GM19468 (cell line): ENCODE measurements at regions not wholly inside any gene's neighbourhood (a gene's known extent, or its start where the extent isn't known, plus 50 kb on each side); places are given as distances from the start of the nearest gene placed in this dataset.

Source experiments
- ATAC-seq: cut with Tn5 transposase; IDR thresholded peaks from one replicate; pipeline ENCODE4 v1.9.1; 2021; ENCODE audit warnings: mild to moderate bottlenecking, moderate library complexity, moderate number of reproducible peaks; ENCODE audit not compliant: unreplicated experiment; ENCODE audit errors: extremely low read depth

DNA sequence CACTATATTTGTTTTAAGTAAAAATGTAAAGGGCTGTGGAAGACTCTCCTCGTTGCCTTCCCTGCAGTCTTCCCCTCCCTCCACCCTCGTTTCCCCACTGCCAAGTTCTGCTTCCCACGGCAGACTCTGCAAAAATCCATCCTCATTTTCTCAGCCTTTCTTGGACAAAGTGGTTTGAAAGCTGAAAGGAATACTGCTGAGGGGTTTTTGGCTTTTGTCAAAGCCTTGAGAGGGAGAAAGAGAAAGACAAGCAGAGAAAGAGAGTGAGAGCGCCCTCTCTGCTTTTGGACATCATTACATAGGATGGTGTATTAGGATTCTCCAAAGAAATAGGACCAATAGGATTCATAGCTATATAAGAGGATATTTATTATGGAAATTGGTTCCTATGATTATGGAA lies 455.9 kb upstream of the SOX11 start:
- no peak for ATAC-seq

DNA sequence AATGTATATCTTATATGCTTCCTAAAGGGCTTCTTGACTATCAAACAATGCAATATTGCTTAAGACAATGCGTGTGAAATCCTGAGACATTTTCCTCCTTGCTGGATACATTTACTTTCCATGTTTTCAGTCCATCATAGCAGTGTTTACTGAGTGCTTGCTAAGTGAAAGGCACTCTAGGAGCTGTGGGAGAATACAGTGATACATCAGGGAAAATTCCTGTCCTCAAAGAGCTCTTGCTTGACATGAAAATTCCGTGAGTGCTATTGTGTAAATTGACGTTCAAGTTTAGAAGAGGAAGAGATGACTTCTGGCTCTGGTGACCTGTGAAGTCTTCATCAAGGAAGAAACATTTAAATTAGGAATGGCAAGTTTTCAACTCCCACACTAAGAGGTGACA lies 449.4 kb upstream of the SOX11 start:
- no peak for ATAC-seq

DNA sequence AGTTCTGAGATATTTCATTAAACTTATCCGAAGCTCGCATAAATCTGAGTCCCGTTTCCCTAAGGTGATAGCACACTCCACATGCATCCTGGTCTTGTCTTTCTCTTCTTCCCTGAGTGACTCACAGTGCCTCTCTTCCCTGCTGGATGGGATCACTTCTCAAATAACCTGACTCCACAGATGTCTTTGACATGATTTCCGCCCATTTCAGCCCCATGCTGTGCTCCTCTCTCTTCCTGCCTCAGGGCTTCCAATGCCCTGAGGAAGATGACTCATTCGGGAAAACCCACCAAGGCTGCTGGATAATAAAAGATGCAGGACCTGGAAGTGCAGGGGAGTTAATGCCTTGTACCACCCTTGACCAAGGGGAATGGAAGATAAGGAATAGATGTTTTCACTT lies 441.7 kb upstream of the SOX11 start:
- no peak for ATAC-seq

DNA sequence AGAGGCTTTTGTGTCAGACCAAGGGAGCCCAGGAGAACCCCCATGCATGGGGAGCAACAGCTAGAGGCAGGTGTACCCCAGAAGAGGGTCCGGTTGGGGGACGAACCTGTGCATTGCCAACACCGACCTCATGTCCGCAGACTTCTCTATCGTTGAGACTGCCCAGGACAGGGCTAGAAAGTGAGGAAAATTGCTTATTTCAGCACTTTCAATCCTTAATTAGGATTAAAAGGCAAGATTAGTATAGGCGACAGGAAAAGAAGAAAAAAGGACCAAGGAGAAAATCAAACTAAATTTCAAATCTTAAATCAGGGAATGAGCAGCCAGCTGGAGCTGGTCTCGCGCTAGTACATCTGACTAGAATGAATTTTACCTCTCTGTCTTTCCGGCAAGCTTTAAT lies 438.9 kb upstream of the SOX11 start:
- ATAC-seq: no peak

DNA sequence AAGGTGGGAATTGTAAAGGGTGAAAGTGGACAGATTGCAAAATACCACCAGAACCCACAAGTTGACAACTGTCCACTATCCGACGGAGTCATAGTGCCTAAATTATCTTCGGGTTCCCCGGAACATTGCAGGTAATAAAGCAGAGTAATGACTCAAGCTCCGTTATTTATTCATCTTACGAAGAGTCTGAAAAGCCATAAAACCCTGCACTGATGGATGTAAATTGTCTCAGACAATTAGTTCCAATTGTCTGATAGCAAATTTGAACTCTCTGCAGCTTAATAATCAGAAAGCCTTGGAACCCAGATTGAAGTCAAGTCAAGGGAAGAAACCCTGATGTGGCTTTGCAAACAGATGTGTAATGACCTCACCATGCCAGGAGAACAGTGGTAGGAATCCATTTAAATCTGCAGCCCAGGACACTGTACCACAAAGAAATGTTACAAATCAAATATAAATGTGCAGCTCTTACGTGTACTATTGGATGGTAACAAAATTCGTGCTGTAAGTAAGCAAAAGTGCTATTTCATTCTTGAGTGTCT lies 437.3 kb upstream of the SOX11 start:
- ATAC-seq: no peak

DNA sequence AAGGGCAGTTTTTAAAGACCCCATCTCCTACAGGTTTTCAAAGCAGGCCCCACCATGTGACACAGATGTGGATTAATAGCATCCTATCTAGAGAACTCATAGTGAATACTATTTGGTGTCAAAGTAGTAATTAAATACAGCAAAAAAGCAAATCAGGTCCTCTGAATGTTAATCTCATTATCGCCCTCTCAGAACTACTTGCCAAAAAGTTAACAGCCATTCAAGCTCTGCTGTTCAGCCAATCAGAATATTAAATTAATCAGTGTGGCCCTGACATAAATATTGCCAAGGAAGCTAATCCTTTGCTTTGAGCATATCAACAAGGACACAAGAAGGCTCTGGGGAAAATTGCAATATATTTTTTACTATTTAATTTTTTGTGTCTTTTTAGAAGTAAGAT lies 428.9 kb upstream of the SOX11 start:
- no peak for ATAC-seq

DNA sequence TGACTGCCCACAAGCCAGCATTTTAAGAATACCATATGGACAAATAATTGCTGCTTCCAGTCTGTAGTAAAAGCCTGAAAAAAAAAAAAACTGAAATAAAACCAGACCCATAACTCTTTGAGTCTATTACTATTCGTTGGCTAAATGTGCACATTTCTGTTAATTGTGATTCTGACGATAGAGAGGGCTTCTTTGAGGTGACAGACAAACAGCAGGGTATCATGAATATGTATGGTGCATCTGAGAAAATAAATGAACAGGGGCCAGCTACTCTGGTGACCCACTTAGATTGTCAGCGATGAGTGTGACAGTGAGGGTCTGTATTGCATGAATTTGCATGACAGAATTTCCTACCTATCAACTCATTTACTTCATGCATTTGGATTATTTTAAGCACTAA lies 427.8 kb upstream of the SOX11 start:
- ATAC-seq: no peak

DNA sequence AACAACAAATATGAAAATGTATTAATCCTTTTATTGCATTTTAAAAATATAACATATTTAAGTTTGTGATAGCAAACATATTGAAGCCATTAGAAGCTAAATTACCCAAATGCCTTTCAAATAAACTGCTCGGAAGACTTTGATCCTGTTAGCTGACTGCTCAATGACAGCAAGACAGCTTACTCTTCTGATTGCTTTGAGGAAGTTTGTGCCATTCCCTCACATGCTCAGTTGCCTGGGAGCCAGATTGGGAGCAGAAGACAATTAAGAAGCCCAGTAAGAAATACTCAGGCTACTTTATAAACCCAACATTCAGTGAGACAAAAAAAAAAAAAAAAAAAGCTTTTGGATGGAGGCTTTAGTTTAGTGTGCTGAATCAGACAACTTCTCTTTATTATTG lies 407.1 kb upstream of the SOX11 start:
- no peak for ATAC-seq

DNA sequence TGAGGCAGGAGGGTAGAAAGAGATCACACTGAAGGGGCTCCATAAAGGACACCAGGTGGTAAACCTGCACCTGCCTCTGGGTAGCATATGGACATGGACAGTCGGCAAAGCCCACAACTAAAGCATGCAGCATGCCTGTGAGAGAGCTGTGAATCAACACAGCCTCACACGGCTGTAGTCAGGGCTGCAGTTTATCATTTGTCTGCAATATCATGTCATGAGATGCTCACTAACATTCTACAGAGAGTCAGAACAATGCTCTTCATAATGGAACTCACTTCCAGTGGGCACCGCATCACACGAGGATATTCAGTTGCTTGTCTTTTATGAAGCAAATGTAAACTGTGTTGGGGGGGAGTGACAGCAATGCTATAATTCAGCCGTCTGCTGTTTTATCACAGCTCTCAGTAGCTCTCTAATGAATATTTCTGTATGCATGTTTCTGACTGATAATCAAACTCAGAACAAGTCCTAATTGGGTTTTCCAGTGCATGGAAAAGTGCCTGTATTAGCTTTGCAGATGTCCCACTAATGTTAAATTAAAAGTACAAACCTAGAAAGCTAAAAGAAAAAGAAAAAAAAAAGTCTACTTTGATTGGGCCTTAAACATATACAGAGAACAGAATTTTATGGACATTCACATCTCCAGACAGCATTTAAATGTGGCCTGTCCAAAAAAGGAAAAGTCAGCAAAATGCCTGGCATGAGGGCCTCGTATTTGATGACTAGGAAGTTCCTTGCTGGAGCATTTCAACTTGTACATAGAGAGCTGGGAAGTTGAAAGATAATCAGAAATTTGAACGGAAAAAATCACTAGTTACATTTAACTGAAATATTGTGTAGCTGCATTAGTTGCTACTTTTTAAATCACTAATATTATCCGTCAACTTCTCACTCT lies 406.1 kb upstream of the SOX11 start:
- no peak for ATAC-seq

DNA sequence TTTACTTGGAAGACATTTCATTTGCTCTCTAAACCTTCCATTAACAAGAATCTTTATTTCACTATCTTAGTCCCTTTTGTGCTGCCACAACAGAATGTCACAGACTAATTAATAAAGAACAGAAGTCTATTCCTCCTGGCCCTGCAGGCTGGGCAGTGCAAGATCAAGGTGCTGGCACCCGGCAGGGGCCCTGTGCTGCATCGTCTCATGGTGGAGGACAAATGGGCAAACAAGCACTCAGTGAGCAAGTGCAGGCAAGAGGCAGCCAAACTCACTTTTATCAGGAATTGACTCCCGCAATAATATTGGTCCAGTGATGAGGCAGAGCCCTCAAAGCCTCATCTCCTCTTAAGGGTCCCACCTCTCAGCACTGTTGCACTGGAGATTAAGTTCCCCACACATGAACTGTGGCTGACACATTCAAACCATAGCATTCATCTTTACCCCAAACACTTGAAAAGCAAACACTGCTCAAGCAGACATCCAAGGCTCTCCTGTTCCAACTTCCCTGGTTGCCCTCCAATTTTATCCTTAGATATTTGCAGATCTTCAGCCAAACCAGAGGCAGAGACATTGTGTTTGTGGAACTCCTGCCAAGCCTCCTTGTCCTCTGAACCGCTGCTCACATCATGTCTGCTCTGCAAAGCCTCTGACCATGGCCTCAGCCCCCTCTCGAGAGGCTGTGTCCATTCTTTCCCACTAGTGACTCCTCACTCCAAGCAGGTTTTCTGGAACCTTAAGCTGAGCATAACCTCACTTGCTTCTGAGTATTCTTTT lies 404.4 kb upstream of the SOX11 start:
- no peak for ATAC-seq

DNA sequence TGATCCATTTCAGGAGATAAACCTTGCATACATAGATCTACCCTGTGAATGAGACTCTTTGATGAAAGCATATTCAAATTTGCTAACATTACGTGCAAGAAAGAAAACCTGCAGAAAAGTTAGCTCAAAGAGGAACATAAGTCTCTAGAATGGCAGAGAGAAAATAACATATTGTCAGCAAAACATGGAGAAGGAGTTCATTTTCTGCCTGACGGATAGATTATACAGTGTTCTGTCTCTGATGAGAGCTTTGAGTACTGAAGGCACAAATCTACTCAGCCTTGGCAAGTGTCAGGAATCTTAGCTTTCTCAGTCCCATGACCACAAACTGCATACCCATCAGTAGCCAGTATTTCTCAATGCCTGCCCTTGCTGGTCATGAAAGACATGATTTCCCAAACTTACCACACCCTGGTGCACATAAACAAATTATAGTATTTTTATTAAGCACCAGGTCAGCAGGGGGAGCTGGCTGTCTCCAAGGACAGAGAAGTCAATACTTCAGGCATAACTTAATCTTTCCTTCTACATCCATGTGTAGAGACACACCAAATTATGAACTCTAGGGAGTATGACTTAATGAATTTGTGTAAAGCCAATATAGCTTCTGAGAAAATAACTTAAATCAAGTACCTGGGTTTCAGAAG lies 401.2 kb upstream of the SOX11 start:
- no peak for ATAC-seq

DNA sequence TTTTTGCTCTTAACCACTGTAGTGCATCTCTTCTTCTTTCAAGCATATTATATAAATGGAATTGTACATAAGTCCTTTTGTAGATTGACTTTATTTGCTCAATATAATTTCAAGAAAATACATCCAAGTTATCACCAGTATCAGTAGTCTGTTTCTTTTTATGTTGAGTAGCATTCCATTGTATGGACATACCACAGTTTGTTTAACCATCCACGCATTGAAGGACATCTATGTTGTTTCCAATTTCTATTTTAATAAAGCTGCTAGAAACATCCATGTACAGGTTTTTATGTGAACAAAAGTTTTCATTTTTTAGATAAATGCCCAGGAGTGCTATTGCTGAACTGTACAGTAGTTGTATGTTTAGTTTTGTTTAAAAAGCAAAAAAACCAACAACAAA lies 387.5 kb upstream of the SOX11 start:
- ATAC-seq: no peak

DNA sequence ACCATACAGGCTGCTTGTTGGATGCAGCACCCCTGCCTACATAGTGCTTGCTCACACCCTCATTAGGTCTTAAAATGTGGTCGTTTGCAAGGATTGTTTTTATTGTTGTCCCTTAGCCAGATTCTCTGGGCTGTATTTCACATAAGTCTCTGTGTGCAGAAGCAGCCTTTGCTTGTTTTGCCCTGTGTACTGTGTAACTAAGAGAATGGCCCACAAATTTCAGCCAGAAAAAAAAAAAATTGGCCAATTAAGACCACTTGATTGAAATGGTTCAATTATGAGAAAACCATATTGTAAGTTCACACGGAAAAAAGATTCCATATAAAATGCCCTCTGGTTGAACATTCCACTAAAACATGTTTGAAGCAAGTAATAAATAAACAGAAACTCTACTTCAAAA lies 377.1 kb upstream of the SOX11 start:
- no peak for ATAC-seq

DNA sequence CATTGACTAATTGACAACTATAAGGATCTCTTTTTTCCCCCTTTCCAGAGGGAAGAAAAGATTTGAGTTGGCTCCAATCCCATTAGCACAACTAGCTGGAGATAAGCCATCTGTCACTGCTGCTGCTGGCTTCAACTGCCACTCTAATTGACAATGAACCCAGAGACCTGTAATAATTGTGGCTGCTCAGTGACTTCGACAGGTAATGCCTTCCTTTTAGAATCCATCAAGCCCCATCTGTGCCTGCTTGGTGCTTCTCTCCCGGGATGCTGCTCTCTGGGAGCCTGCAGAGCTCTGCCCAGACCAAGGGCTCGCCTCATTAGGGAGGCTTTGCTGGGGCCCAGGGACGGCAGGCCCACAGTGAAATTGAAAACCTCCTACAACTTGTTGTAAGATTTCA lies 376.7 kb upstream of the SOX11 start:
- ATAC-seq: no peak

DNA sequence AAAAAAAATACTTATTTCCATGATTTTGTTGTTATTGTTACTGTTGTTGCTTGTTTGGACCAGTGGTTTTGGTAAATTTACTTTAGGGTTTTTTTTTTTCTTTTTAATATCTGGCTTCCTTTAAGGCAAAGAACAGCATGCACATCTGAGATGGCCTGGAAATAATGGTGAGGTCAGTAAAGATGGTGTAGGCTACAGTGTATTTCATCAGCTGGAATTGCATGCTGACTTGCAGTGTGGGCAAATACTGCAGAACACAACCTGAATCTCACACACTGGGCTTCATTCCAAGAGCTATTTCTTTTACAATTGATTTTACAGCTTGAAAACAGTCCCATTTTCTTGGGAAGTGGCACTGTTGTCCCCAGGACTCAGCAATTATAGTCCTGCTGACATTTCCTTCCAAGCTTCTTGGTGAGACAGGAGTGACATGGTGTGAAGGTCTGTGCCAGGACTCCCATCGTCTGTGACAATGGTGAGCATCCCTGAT lies 376.1 kb upstream of the SOX11 start:
- ATAC-seq: no peak

DNA sequence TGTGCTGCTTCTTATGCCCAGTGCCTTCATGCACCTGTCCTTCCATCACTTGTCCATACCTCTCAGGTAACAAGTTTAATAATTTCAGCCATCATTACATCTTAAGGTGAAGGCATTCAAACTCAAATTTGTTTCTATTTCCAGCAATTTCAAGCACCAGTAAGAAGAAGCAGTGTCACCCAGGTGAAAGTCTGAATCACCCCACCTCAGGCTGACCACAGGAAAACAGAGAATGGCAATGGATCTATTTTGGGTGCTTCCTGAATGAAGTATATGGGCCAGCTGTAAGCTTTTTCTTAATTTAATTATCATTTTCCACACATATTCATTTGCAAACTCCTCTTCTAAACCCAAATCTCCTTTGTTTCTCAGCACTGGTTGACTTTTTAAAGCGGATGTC lies 372.7 kb upstream of the SOX11 start:
- ATAC-seq: no peak

DNA sequence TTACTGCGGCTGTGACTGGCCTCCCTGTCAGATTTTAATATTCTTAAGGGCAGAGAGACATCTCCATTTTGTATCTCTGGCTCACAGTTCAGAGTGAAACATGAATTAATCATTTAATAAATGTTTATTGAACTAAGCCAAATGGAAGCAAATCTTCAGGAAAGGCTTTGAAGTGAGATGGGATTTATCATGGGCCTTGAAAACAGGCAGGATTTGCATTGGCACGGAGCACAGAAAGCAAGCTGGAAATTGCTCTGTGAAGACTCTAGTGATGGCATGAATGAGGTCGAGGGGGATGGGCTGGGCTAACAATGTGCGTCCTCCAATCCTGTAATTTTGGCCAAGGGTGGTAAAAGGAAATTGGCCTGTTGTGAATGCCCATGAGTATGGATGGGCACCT lies 369.8 kb upstream of the SOX11 start:
- no peak for ATAC-seq

DNA sequence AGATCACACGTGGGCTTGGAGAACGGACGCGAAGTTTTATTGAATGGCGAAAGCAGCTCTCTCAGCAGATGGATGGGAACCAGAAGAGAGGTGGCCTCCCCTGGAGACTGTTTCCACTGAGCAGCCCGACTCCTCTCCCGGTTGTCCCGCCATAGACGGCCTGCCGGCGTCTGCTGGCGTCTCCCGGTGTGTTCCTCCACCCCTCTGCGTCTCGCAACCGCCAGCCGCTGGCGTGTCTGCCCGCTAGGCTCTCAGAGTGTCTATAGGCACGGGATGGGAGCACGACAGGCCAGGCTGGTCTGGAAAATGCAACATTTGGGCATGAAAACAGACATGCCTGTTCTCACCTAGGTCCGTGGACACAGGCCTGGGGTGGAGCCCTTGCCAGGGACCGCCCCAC lies 366.7 kb upstream of the SOX11 start:
- ATAC-seq: no peak

DNA sequence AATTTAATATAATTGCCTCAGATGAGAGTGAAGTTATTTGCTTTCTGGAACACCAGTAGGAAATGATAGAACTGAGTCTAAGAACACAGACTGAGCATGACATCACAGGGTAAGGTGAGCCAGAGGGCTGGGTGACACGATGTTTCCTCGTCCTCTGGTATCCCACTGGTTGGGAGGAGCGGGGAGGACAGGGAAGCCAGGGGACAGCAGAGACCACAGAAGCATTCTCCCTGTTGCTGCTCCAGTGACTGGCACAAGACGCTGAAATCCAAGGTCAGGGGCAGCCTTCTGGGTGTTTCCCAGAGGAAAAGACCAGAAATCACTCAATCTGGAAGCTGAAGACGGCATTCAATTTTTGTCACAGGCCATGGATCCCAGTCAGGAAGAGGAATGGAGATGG lies 363.4 kb upstream of the SOX11 start:
- ATAC-seq: no peak

DNA sequence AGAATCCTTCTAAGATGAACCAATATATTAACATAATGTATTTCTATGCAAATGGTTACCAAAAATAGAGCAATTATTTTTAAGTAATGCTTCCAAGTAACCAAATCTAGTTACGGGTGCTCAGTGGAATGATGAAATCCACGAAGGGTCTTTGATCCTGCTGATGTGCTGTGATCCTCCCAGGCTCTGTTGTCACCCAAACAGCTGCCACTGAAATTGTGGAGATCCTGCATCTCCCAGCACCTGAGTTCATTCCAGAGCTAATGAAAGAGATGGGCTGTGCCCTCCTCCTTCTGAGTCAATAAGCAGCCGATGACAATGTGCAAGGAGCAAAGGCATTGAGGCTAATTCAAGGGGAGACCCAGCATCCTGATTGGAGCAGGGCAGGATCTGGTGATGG lies 362.4 kb upstream of the SOX11 start:
- no peak for ATAC-seq

DNA sequence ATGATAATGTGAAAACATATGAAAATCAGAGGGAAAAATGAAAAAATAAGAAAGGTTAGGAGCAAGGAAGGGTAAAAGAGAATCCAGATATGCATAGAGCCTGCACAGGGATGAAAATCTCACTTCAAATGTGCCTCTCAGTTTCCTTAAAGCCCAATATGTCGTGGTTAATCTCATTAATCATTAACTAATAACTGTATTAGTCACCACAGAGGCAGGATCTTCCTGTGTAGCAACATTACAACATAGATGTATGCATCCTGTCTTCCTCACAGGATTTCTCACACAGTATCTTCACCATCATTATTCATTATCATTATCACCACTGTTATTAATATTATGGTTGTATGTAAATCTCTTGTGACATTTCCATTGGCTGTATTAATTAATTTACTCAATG lies 361.2 kb upstream of the SOX11 start:
- ATAC-seq: no peak
